ENCODE measurements at regions not wholly inside any gene's neighbourhood (a gene's known extent, or its start where the extent isn't known, plus 50 kb on each side); places are given as distances from the start of the nearest gene placed in this dataset.

- POLR2A ChIA-PET: no interaction called here
- Histone ChIP-seq H3K9ac (replicated peaks; ENCODE audit: extremely low read depth, insufficient read depth, low read length) (no peak overlapping the region), H3K4me1 (ENCODE audit: control insufficient read depth, extremely low read depth, insufficient read depth, low read length) (no peaks in the 10 kb centered on the region), H3K9me1 (replicated peaks; ENCODE audit: control insufficient read depth, extremely low read depth, insufficient read depth, low read length) (no peaks in the 10 kb centered on the region), H3K27me3 (ENCODE audit: control insufficient read depth in 2 of 2, insufficient read depth in 2 of 2, low read length in 2 of 2) (no peaks in the 10 kb centered on the region), H3K4me3 (replicated peaks in 1 of 3; ENCODE audit: insufficient read depth in 1 of 3, low read depth in 1 of 3, low read length in 3 of 3) (no peak overlapping the region), H3K27ac (ENCODE audit: insufficient read depth, low read depth, low read length) (no peak overlapping the region), H3K79me2 (ENCODE audit: control insufficient read depth, insufficient read depth, low read length) (no peaks in the 10 kb centered on the region), H3K36me3 (ENCODE audit: control insufficient read depth in 2 of 2, extremely low read depth in 1 of 2, insufficient read depth in 2 of 2, low read length in 2 of 2) (no peaks in the 10 kb centered on the region), H3K4me2 (ENCODE audit: insufficient read depth, low read length) (no peak overlapping the region), H2AFZ (ENCODE audit: low read depth, low read length) (no peak overlapping the region), H3K9me3 (replicated peaks; ENCODE audit: control insufficient read depth, insufficient read depth, low read length) (peaks cover 1% of the 10 kb centered on the region), H4K20me1 (replicated peaks; ENCODE audit: control insufficient read depth, extremely low read depth, insufficient read depth, low read length) (no peaks in the 10 kb centered on the region)
- DNase-seq (ENCODE audit: low read depth, low spot score): no peak
- CTCF ChIA-PET: no interaction called here
- no peak for FAIRE-seq
- TF ChIP-seq, protein P1, sequence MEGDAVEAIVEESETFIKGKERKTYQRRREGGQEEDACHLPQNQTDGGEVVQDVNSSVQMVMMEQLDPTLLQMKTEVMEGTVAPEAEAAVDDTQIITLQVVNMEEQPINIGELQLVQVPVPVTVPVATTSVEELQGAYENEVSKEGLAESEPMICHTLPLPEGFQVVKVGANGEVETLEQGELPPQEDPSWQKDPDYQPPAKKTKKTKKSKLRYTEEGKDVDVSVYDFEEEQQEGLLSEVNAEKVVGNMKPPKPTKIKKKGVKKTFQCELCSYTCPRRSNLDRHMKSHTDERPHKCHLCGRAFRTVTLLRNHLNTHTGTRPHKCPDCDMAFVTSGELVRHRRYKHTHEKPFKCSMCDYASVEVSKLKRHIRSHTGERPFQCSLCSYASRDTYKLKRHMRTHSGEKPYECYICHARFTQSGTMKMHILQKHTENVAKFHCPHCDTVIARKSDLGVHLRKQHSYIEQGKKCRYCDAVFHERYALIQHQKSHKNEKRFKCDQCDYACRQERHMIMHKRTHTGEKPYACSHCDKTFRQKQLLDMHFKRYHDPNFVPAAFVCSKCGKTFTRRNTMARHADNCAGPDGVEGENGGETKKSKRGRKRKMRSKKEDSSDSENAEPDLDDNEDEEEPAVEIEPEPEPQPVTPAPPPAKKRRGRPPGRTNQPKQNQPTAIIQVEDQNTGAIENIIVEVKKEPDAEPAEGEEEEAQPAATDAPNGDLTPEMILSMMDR (IDR thresholded peaks at IDR 0.05; ENCODE audit: extremely low read depth in 1 of 2, insufficient read depth in 1 of 2, low read depth in 1 of 2, low read length in 2 of 2): no peak
- TF ChIP-seq FOS (IDR thresholded peaks at IDR 0.05; ENCODE audit: borderline replicate concordance, insufficient read depth, low read length) (no peak), JUN (IDR thresholded peaks at IDR 0.05; ENCODE audit: borderline replicate concordance, insufficient read depth, insufficient read length, low read depth) (no peak), MYC (IDR thresholded peaks at IDR 0.05; ENCODE audit: low read depth, low read length) (no peak), POLR2AphosphoS5 (IDR thresholded peaks at IDR 0.05; ENCODE audit: insufficient read depth, low read depth, low read length) (no peak), POLR2A (IDR thresholded peaks at IDR 0.05; ENCODE audit: low read depth, low read length) (no peak), GATA2 (IDR thresholded peaks at IDR 0.05; ENCODE audit: insufficient read depth, insufficient read length, low read depth, low read length) (no peak)
- intact Hi-C loops (cut with micrococcal nuclease): no loop called here
- BruUV-seq (replicated peaks): no TSS peak
- dilution Hi-C loops (cut with MboI; ENCODE audit: extremely low pct_ligation_motif_present, low sequenced_read_pairs): no loop called here
These were observed 479.9 kb upstream of the RBFOX1 start for GRCh38 chr16:6852643-6853225.
